CD14-positive monocyte (primary cell): ENCODE measurements at regions not wholly inside any gene's neighbourhood (a gene's known extent, or its start where the extent isn't known, plus 50 kb on each side); places are given as distances from the start of the nearest gene placed in this dataset.

ENCODE experiments used
- DNase-seq, 3 donors: peaks; one replicate each; pipeline ENCODE4 v3.0.0-alpha.2; 2011 to 2022
- H2AFZ ChIP-seq: 2 replicates; pipeline ENCODE4 v1.6.0; 2012; ENCODE audit warnings: mild to moderate bottlenecking, low read depth, low read length, inconsistent platforms; ENCODE audit not compliant: insufficient read depth, poor library complexity, severe bottlenecking
- H3K27ac ChIP-seq, 2 donors: 1 replicate in 1 of 2; 2 replicates in 1 of 2; pipeline ENCODE4 v1.5.1; 2012 to 2013; ENCODE audit warnings: low read length in 2 of 2, control low read depth in 1 of 2, inconsistent platforms in 1 of 2, low read depth in 1 of 2, mild to moderate bottlenecking in 1 of 2
- H3K27me3 ChIP-seq, 2 donors: one replicate each; pipeline versions ENCODE4 v1.6.0 to v1.6.1; 2011 to 2013; ENCODE audit warnings: low read length in 2 of 2; ENCODE audit not compliant: control insufficient read depth in 2 of 2, insufficient read depth in 2 of 2
- H3K36me3 ChIP-seq, 2 donors: replicated peaks in 1 of 2; 1 replicate in 1 of 2; 2 replicates in 1 of 2; pipeline versions ENCODE4 v1.5.1 to v1.6.1; 2012 to 2013; ENCODE audit warnings: low read length in 2 of 2, control low read depth in 1 of 2, inconsistent platforms in 1 of 2, mild to moderate bottlenecking in 1 of 2; ENCODE audit not compliant: insufficient read depth in 2 of 2, control insufficient read depth in 1 of 2
- H3K4me1 ChIP-seq, 2 donors: 1 replicate in 1 of 2; 2 replicates in 1 of 2; pipeline versions ENCODE4 v1.5.1 to v1.6.1; 2012 to 2013; ENCODE audit warnings: low read length in 2 of 2, control low read depth in 1 of 2, inconsistent platforms in 1 of 2, mild to moderate bottlenecking in 1 of 2, moderate library complexity in 1 of 2; ENCODE audit not compliant: insufficient read depth in 2 of 2, control insufficient read depth in 1 of 2
- H3K4me2 ChIP-seq: replicated peaks from 2 replicates; pipeline ENCODE3; 2012; ENCODE audit warnings: low read length, moderate library complexity, mild to moderate bottlenecking; ENCODE audit not compliant: poor library complexity, severe bottlenecking; ENCODE audit errors: extremely low read depth
- H3K4me3 ChIP-seq, 3 experiments: fragments of 200-600 bp in 1 of 3; sonication (generic) in 1 of 3; replicated peaks in 1 of 3; 1 replicate in 2 of 3; 2 replicates in 1 of 3; pipeline ENCODE4 v1.5.1; 2011 to 2013; ENCODE audit warnings: low read length in 3 of 3, mild to moderate bottlenecking in 3 of 3, control low read depth in 2 of 3, low read depth in 2 of 3, inconsistent platforms in 1 of 3, moderate library complexity in 1 of 3
- H3K79me2 ChIP-seq: 2 replicates; pipeline ENCODE4 v1.6.0; 2012; ENCODE audit warnings: mild to moderate bottlenecking, control low read depth, inconsistent platforms, low read length, moderate library complexity; ENCODE audit not compliant: insufficient read depth
- H3K9ac ChIP-seq: 2 replicates; pipeline ENCODE4 v1.6.0; 2017; ENCODE audit warnings: low read length, mild to moderate bottlenecking; ENCODE audit not compliant: insufficient read depth, poor library complexity, severe bottlenecking
- H3K9me3 ChIP-seq, 2 donors: replicated peaks in 1 of 2; 1 replicate in 1 of 2; 2 replicates in 1 of 2; pipeline versions ENCODE4 v1.5.1 to v1.6.1; 2012 to 2013; ENCODE audit warnings: low read length in 2 of 2, control low read depth in 1 of 2; ENCODE audit not compliant: control insufficient read depth in 1 of 2, insufficient read depth in 1 of 2
- H4K20me1 ChIP-seq: 2 replicates; pipeline ENCODE4 v1.6.0; 2012; ENCODE audit warnings: mild to moderate bottlenecking, low read length, control low read depth, moderate library complexity; ENCODE audit not compliant: insufficient read depth
- H3K27ac Mint-ChIP-seq, 7 donors: one replicate each; pipeline ENCODE4 v1.8.0; 2020; ENCODE audit warnings: mild to moderate bottlenecking in 7 of 7, mixed read lengths in 7 of 7, moderate library complexity in 6 of 7, inconsistent platforms in 2 of 7
- H3K27me3 Mint-ChIP-seq, 3 donors: one replicate each; pipeline ENCODE4 v1.8.0; 2021 to 2022; ENCODE audit warnings: low read depth in 3 of 3, mild to moderate bottlenecking in 3 of 3, mixed read lengths in 3 of 3, moderate library complexity in 3 of 3, inconsistent platforms in 1 of 3
- H3K36me3 Mint-ChIP-seq, 2 donors: one replicate each; pipeline ENCODE4 v1.8.0; 2020; ENCODE audit warnings: mixed read lengths in 2 of 2, inconsistent platforms in 1 of 2, mild to moderate bottlenecking in 1 of 2
- H3K4me1 Mint-ChIP-seq: one replicate; pipeline ENCODE4 v1.8.0; 2020; ENCODE audit warnings: mild to moderate bottlenecking, mixed read lengths
- H3K4me3 Mint-ChIP-seq, 2 donors: one replicate each; pipeline ENCODE4 v1.8.0; 2020; ENCODE audit warnings: mild to moderate bottlenecking in 2 of 2, mixed read lengths in 2 of 2, moderate library complexity in 1 of 2
- H3K9me3 Mint-ChIP-seq, 7 donors: one replicate each; pipeline ENCODE4 v1.8.0; 2020 to 2022; ENCODE audit warnings: mixed read lengths in 7 of 7, mild to moderate bottlenecking in 6 of 7, moderate library complexity in 6 of 7, inconsistent platforms in 2 of 7
- WGBS: methylation state at CpG from one replicate; pipeline ENCODE4 v1.1.5; 2013; ENCODE audit warnings: missing lambda C conversion rate; ENCODE audit not compliant: insufficient coverage; 5-methylcytosine and 5-hydroxymethylcytosine counted together
- intact Hi-C, 2 donors: fragments of 100-400 bp; cut with micrococcal nuclease; formaldehyde crosslinking; loops; one replicate each; pipeline versions ENCODE4 v1.15.0 to v1.15.1; 2023
- TF ChIP-seq, protein P1 (sequence below): fragments of 200-600 bp; IDR thresholded peaks from one replicate; pipeline ENCODE4 v1.8.0; 2022; ENCODE audit warnings: antibody characterized with exemption, mild to moderate bottlenecking

DNA sequence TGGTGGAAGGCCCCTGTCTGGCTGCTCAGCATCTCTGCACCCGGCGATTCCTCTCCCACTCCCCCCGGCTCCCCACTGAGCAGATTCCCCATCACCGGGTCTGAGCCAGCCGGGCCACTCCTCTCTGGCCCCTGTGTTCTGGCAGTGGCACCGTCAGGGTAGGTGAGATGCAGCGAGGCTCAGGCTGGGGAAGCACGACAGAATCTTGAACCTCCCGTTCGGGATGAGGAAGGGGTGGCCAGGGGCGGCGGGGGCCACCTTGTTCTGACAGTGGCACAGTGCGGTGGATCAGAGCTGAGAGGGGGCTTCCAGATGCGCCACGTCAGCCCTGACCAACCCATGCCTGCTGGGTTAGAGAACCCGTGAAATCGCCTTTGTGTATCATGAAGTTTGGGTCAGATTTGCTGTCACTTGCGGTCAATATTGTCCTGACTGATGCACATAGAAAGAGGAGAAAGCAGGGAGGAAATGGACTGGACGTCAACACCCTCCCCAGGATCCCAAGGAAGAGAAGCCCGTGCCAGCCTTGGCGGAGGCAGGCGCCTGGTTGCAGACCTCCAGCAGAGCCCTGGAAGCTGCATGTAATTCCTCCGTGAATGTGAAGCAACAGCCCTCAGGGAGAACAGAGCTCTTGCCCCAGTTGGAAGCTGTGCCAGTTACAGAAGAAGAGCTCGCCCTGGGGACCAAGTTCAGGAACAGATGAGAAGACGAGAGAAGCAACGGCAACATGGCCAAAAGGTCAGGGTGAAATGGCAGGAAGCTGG lies 137.1 kb upstream of the SFSWAP start:
- Histone ChIP-seq H3K27me3 (no peaks in the 10 kb centered on the region), H3K4me2 (no peak overlapping the region), H4K20me1 (no peaks in the 10 kb centered on the region), H3K36me3 (no peaks in the 10 kb centered on the region), H3K9me3 (peaks cover 0 to 4% of the 10 kb centered on the region in 2 donors), H3K4me1 (no peaks in the 10 kb centered on the region), H3K9ac (no peak overlapping the region), H3K4me3 (no peak overlapping the region), H3K27ac (no peak overlapping the region), H2AFZ (no peak overlapping the region), H3K79me2 (no peaks in the 10 kb centered on the region)
- DNase-seq, result no peak
- Mint-ChIP-seq H3K27ac (no peak overlapping the region), H3K36me3 (no peaks in the 10 kb centered on the region), H3K4me3 (no peak overlapping the region), H3K4me1 (no peaks in the 10 kb centered on the region), H3K9me3 (peaks cover 0 to 13% (median 2%) of the 10 kb centered on the region in 7 donors), H3K27me3 (peaks cover 4 to 11% (median 5%) of the 10 kb centered on the region in 3 donors)
- 93% methylated on average over 21 of the region's 26 CpGs for WGBS
- intact Hi-C loops, result no loop called here
- TF ChIP-seq, protein P1, sequence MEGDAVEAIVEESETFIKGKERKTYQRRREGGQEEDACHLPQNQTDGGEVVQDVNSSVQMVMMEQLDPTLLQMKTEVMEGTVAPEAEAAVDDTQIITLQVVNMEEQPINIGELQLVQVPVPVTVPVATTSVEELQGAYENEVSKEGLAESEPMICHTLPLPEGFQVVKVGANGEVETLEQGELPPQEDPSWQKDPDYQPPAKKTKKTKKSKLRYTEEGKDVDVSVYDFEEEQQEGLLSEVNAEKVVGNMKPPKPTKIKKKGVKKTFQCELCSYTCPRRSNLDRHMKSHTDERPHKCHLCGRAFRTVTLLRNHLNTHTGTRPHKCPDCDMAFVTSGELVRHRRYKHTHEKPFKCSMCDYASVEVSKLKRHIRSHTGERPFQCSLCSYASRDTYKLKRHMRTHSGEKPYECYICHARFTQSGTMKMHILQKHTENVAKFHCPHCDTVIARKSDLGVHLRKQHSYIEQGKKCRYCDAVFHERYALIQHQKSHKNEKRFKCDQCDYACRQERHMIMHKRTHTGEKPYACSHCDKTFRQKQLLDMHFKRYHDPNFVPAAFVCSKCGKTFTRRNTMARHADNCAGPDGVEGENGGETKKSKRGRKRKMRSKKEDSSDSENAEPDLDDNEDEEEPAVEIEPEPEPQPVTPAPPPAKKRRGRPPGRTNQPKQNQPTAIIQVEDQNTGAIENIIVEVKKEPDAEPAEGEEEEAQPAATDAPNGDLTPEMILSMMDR, result no peak

DNA sequence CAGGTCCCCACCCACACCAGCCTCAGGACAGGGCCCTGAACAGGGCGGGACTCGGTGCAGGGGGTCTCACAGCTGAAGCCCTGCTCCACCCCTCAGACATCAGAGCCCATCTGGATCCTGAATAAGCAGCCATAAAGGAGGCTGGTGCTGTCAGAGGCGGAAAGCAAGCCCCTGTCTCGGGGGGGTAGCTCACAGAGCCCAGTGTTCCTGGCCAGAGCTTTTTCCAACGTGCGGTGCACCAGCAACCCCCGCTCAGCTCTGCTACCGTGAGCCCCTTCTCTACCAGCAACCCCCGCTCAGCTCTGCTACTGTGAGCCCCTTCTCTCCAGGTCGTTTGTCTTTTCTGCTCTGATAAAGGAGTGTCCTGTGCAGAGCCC lies 136.5 kb upstream of the SFSWAP start:
- Histone ChIP-seq H2AFZ (no peak overlapping the region), H4K20me1 (no peaks in the 10 kb centered on the region), H3K36me3 (no peaks in the 10 kb centered on the region), H3K4me3 (no peak overlapping the region), H3K79me2 (no peaks in the 10 kb centered on the region), H3K9ac (no peak overlapping the region), H3K27ac (no peak overlapping the region), H3K9me3 (peaks cover 0 to 4% of the 10 kb centered on the region in 2 donors), H3K27me3 (no peaks in the 10 kb centered on the region), H3K4me1 (no peaks in the 10 kb centered on the region), H3K4me2 (no peak overlapping the region)
- 96% methylated on average over 8 of the region's 10 CpGs for WGBS
- H3K4me1 Mint-ChIP-seq, result no peaks in the 10 kb centered on the region
- H3K4me3 Mint-ChIP-seq, result no peak overlapping the region
- peaks cover 0 to 13% (median 2%) of the 10 kb centered on the region in 7 donors for H3K9me3 Mint-ChIP-seq
- DNase-seq, result no peak
- peaks cover 5 to 11% (median 5%) of the 10 kb centered on the region in 3 donors for H3K27me3 Mint-ChIP-seq
- no peaks in the 10 kb centered on the region for H3K36me3 Mint-ChIP-seq
- intact Hi-C loops, result no loop called here
- TF ChIP-seq, protein P1, result no peak
- H3K27ac Mint-ChIP-seq, result no peak overlapping the region
